ENCODE measurements at regions not wholly inside any gene's neighbourhood (a gene's known extent, or its start where the extent isn't known, plus 50 kb on each side); places are given as distances from the start of the nearest gene placed in this dataset.

DNA sequence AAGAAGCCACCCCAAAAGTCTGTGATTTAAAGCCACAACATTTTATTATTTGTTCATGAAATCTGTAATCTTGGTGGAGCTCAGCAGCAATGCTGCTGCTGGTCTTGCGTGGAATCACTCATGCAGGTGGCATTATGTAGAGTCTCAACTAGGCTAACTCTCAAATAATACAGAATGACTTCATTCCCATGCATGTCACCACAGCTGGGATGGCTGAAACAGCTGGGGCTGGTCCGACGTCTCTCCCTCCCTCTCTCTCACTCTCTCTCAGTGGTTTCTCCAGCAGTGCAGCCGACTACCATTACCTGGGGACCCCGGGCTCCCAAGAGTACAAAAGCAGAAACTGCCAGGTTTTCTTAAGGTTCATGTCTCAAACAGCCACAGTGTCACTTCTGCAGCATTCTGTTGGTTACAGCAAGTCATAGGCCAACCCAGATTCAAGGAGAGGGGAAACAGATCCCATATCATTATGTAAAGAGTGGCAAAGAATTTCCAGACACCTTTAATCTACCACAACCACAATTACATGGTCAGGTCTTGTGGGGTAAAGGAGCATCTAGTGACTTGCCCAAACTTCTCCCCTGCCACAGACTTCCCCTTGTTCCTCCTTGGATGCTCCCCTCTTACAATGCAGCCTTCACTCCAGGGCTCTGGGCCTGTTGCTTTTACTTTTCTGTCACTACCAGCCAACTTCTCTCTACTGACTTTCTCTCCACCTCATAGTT, 192.0 kb upstream of the HMGA2 start:
- Histone ChIP-seq H3K27ac (ENCODE audit: low read depth) (no peak overlapping the region), H3K4me3 (ENCODE audit: low read depth, low read length) (no peak overlapping the region), H3K4me1 (ENCODE audit: insufficient read depth) (no peaks in the 10 kb centered on the region), H3K36me3 (ENCODE audit: insufficient read depth) (no peaks in the 10 kb centered on the region)
- WGBS = 79% methylated on average over 5 of the region's 5 CpGs
- no peak for DNase-seq (ENCODE audit: extremely low spot score)

DNA sequence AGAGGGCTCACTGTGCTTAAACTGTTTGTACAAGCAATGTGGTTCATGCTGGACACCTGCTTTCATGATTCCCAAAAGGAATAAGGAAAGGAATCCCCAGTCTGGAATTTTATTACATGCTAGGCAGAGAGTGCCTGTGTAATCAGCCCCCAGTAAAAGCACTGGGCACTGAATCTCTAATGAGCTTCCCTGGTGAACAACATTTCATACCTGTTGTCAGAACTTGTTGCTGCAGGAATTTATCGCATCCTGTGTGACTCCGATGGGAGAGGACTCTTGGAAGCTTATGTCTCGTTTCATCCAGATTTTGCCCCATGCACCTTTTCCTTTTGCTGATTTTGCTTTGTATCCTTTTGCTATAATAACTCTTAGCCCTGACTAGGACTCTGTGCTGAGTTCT, 190.2 kb upstream of the HMGA2 start:
- H3K36me3 ChIP-seq (ENCODE audit: insufficient read depth) = no peaks in the 10 kb centered on the region
- no peak for DNase-seq (ENCODE audit: extremely low spot score)
- WGBS = 81% methylated on average over 3 of the region's 3 CpGs
- H3K4me3 ChIP-seq (ENCODE audit: low read depth, low read length) = no peak overlapping the region
- no peak overlapping the region for H3K27ac ChIP-seq (ENCODE audit: low read depth)
- no peaks in the 10 kb centered on the region for H3K4me1 ChIP-seq (ENCODE audit: insufficient read depth)

DNA sequence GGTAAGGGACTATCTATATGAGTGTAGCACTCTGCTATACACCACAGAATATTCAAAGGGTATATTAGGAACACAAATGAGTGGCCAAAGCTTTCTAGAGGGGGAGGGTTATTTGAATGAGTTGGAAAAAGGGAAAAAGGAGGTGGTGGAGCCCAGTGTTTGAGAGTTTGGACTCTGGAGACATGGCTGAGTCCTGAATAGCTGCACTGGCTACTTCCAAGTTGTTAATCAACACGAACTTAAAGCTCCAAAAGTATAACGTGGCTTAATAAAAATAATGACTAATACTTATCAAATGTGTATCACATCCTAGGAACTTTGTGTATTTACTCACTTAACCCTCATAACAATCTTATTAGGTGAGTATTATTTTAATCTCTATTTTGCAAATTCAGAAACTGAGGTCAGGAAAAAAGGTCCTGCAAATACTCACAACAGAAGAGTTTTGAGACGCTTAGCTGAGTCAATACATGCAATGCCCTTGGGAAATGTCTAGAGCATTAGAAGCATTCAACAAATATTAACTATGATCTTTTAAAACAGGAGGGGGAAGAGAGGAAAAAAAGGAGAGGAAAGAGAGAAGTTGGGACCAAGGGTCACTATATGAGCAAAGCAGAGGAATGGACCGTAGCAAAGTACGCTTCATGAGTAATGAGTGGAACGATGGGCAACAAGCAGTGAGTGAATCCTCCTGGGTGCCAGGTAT, 189.5 kb upstream of the HMGA2 start:
- Histone ChIP-seq H3K4me1 (ENCODE audit: insufficient read depth) (no peaks in the 10 kb centered on the region), H3K36me3 (ENCODE audit: insufficient read depth) (no peaks in the 10 kb centered on the region), H3K27ac (ENCODE audit: low read depth) (no peak overlapping the region), H3K4me3 (ENCODE audit: low read depth, low read length) (no peak overlapping the region)
- WGBS = 84% methylated on average over 6 of the region's 6 CpGs
- no peak for DNase-seq (ENCODE audit: extremely low spot score)

DNA sequence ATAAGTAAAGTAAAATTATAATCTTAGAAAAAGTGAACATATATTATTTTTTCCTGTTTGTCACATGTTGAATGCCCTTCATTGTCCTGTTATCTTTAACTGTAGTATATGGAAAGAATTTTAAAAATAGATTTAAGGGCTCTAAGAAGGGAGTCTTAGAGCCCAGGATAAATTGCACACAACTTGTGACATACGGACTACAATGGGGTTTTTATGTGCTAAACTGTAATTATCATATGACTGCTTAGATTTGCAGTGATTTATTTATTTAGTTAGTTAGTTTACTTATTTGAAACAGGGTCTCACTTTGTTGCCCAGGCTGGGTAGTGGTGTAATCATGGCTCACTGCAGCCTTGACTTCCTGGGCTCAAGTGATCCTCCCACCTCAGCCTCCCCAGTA, 187.8 kb upstream of the HMGA2 start:
- DNase-seq (ENCODE audit: extremely low spot score) = no peak
- 80% methylated on average over 1 of the region's 1 CpG for WGBS
- H3K36me3 ChIP-seq (ENCODE audit: insufficient read depth) = no peaks in the 10 kb centered on the region

DNA sequence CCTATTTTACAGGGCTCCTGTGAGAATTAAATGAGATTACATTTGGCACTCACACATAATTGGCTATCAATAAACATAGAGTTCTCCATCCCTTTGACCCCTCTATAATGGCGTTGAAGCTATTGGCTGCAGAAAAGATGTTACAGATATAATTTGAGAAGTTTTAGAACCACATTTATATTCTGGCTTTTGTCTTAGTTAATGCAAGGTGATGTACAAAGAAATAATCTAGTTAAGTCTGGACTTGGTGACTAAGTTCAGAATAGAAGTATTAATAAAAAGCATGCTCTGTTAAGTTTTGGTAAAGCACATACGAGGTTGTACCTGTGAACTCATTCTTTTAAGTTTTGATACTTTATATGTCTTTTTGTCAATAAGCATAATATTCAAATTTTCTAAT, 187.1 kb upstream of the HMGA2 start:
- Histone ChIP-seq H3K4me1 (ENCODE audit: insufficient read depth) (no peaks in the 10 kb centered on the region), H3K4me3 (ENCODE audit: low read depth, low read length) (no peak overlapping the region), H3K27ac (ENCODE audit: low read depth) (no peak overlapping the region), H3K36me3 (ENCODE audit: insufficient read depth) (no peaks in the 10 kb centered on the region)
- 86% methylated on average over 2 of the region's 2 CpGs for whole genome bisulfite sequencing
- no peak for DNase-seq (ENCODE audit: extremely low spot score)

More for the DNA sequence above, 187.8 kb upstream of the HMGA2 start:
- no peak overlapping the region for H3K4me3 ChIP-seq (ENCODE audit: low read depth, low read length)
- H3K4me1 ChIP-seq (ENCODE audit: insufficient read depth) = no peaks in the 10 kb centered on the region
- no peak overlapping the region for H3K27ac ChIP-seq (ENCODE audit: low read depth)

DNA sequence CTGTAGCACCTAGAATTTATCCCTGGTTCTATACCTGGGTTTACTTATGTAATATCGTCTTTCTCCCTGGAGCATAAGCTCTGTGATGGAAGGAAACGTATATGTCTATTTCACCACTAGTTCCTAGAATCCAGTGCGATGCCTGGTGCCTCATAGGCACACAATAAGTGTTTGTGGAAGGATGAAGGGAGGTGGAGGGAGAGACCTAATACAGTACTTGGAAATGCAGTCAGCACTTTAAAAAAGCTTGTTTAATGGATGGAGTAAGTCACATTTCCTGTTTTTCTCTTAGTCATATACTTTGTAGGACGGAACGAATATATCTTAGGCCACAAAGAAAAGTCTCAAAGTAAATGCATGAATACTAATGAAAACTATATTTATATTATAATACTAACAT, 186.5 kb upstream of the HMGA2 start:
- Histone ChIP-seq H3K36me3 (ENCODE audit: insufficient read depth) (no peaks in the 10 kb centered on the region), H3K4me3 (ENCODE audit: low read depth, low read length) (no peak overlapping the region), H3K27ac (ENCODE audit: low read depth) (no peak overlapping the region), H3K4me1 (ENCODE audit: insufficient read depth) (no peaks in the 10 kb centered on the region)
- DNase-seq (ENCODE audit: extremely low spot score) = no peak
- WGBS = 80% methylated on average over 5 of the region's 5 CpGs

DNA sequence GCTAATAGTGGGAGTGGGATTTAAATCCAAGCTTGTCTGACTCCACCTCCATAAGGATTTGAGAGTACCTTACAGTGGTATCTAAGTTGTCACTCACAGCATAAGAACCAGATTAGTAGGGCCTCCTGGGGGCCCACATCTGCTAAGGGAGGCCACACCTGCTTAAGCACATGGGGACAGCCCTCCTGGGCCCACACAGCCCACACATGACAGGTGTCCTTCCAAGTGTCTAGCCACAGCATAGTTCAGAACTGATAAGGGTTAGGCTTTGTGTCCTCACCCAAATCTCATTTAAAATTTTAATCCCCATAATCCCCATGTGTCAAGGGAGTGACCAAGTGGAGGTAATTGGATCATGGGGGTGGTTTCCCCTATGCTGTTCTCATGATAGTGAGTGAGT, 186.0 kb upstream of the HMGA2 start:
- H3K4me1 ChIP-seq (ENCODE audit: insufficient read depth) = no peaks in the 10 kb centered on the region
- H3K4me3 ChIP-seq (ENCODE audit: low read depth, low read length) = no peak overlapping the region
- no peaks in the 10 kb centered on the region for H3K36me3 ChIP-seq (ENCODE audit: insufficient read depth)
- no peak for DNase-seq (ENCODE audit: extremely low spot score)
- no peak overlapping the region for H3K27ac ChIP-seq (ENCODE audit: low read depth)

DNA sequence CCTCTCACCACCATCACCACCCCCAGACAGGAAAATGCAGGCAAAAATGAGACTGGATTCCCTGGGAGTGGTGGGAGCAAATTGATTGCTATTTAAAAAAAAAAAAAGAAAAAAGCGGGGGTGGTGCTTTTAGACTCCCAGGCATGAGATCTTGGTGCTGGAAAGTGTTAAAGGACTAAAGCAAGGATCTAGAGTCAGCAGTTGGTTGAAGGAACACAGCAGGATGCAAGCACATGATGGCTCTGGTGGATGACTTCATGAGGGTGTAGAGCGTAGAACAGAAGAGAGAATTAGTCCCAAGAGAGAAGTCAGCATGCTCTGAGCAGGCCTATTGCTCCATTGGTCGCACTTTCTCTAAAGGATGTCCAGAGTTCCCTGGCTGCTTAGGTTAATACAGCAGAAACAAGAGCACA, 183.8 kb upstream of the HMGA2 start:
- DNase-seq (ENCODE audit: extremely low spot score) = no peak

DNA sequence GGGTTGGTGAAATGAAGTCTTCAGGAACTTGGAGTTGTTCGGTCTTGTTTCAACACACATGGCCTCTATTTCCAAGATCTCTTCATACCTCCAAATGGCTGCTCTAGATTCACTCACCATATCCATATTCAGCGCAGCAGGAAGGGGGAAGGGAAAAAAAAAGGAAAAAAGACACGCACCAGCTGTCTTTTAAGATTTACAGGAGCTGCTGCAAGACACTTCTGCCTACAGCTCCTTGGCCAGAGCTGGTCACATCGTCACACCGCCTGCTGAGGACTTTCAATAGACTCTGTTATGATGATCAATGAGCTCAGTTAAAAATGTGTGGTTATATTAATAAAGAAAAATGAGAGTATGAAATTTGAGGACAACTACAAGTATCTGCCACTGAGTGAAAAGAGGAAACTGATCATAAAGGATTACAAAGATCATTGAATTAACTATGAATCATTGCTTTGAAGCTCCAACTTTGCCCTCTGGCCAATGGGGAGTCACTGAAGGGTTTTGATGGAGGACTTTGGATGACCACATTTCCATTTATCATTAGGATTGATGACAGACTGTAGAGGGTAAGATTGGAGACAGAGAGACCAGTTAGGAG, 182.1 kb upstream of the HMGA2 start:
- H3K27ac ChIP-seq (ENCODE audit: low read depth) = no peak overlapping the region
- no peaks in the 10 kb centered on the region for H3K4me1 ChIP-seq (ENCODE audit: insufficient read depth)
- 86% methylated on average over 5 of the region's 5 CpGs for WGBS
- no peaks in the 10 kb centered on the region for H3K36me3 ChIP-seq (ENCODE audit: insufficient read depth)
- DNase-seq (ENCODE audit: extremely low spot score) = no peak
- no peak overlapping the region for H3K4me3 ChIP-seq (ENCODE audit: low read depth, low read length)

More for the DNA sequence above, 183.8 kb upstream of the HMGA2 start:
- 69% methylated on average over 3 of the region's 3 CpGs for WGBS
- Histone ChIP-seq H3K36me3 (ENCODE audit: insufficient read depth) (no peaks in the 10 kb centered on the region), H3K4me3 (ENCODE audit: low read depth, low read length) (no peak overlapping the region), H3K27ac (ENCODE audit: low read depth) (no peak overlapping the region), H3K4me1 (ENCODE audit: insufficient read depth) (no peaks in the 10 kb centered on the region)

DNA sequence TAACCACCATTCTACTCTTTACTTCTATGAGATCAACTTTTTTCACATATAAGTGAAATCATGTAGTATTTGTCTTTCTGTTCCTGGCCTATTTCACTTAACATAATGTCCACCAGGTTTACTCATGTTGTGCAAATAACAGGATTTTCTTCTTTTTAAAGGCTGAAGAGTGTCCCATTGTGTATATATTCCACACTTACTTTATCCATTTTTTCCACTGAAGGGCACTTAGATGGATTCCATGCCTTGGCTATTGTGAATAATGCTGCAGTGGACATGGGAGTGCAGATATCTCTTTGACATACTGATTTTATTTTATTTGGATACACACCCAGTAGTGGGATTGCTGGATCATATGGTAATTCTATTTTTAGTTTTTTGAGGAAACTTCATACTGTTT, 181.1 kb upstream of the HMGA2 start:
- Histone ChIP-seq H3K4me3 (ENCODE audit: low read depth, low read length) (no peak overlapping the region), H3K4me1 (ENCODE audit: insufficient read depth) (no peaks in the 10 kb centered on the region), H3K27ac (ENCODE audit: low read depth) (no peak overlapping the region), H3K36me3 (ENCODE audit: insufficient read depth) (no peaks in the 10 kb centered on the region)
- DNase-seq (ENCODE audit: extremely low spot score) = no peak

DNA sequence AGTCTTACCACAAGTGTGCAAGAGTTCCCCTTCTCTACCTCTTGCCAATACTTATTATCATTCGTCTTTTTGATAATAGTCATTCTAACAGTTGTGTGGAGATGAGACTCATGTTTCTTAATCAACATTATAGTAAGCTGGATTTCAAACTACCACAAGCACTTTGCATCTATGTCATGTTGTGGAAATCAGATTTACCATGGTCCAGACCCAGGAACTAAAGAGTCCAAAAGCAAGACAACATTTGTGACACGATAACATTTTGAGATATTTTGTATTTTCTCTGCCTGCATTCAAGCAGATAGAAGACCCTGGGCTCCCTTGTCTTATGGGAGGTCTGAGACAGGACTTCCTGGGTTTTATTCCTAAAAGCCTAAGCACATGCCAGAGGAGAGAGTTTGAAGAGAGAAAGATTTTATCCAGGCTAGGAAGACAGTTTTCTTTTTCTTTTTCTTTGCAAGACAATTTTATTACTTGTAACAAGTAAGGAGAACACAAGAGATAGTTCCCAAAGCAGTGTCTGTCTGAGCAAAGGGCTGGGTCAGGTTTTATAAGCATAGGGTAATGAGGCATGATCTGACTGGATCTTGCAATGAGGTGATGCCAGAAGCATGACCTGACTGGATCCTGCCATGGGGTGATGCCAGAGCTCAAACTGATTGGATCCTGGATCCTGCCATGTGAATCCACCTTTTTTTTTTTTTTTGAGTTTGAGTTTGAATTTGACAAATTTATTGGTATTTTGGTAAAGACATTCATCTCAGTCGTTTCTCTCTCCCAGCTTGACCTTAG, 180.5 kb upstream of the HMGA2 start:
- no peak for DNase-seq (ENCODE audit: extremely low spot score)
- H3K4me1 ChIP-seq (ENCODE audit: insufficient read depth) = no peaks in the 10 kb centered on the region
- H3K27ac ChIP-seq (ENCODE audit: low read depth) = no peak overlapping the region
- H3K4me3 ChIP-seq (ENCODE audit: low read depth, low read length) = no peak overlapping the region
- no peaks in the 10 kb centered on the region for H3K36me3 ChIP-seq (ENCODE audit: insufficient read depth)
- 68% methylated on average over 3 of the region's 3 CpGs for WGBS

DNA sequence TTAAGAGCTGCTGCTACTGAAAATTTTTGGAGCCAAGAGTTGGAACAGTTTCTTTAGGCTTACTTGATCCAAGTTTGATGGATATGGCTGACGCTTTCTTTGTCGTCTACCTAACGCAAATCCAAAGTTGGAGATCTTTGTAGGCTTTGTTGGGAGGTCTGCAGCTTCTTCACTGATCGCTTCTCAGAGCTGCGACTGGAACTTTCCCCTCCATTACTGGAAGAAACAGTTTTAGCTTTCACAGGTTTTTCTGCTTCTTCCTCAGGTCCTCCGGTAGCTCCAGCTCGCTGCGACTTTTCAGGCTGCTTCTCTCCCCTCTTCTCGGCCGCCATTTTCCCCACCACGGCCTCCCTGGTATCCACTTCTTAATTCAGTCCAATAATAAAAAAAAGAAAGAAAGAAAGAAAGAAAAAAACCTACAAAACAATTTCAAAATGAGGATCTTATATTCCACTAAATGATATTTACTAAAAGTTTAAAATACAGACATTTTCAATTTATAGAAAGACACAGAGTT, 178.1 kb upstream of the HMGA2 start:
- 96% methylated on average over 11 of the region's 11 CpGs for WGBS
- H3K4me3 ChIP-seq (ENCODE audit: low read depth, low read length) = no peak overlapping the region
- no peak for DNase-seq (ENCODE audit: extremely low spot score)
- H3K27ac ChIP-seq (ENCODE audit: low read depth) = no peak overlapping the region
- no peaks in the 10 kb centered on the region for H3K36me3 ChIP-seq (ENCODE audit: insufficient read depth)
- H3K4me1 ChIP-seq (ENCODE audit: insufficient read depth) = no peaks in the 10 kb centered on the region

DNA sequence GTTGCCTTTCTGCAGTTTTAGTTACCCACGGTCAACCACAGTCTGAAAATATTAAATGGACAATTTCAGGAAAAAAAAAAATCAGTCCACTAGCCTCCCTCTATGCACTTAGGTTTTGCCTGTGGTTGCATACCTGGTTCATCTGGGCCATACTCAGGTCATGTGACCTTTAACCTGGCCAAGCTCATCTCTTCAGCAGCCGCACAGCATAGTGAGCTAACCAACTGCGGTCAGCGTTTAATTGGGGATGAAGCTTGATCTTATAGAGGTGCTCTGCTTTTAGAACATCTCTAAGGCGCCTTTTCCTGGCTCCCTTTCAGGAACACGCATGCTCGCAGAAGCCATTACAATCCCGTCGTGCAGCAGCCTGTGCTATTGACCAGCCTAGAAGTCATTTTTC, 177.2 kb upstream of the HMGA2 start:
- Histone ChIP-seq H3K4me3 (ENCODE audit: low read depth, low read length) (no peak overlapping the region), H3K36me3 (ENCODE audit: insufficient read depth) (no peaks in the 10 kb centered on the region), H3K4me1 (ENCODE audit: insufficient read depth) (no peaks in the 10 kb centered on the region), H3K27ac (ENCODE audit: low read depth) (no peak overlapping the region)
- 98% methylated on average over 9 of the region's 9 CpGs for WGBS
- DNase-seq (ENCODE audit: extremely low spot score) = no peak

Measured in urinary bladder (tissue), 3 donors.